Endothelial cell of umbilical vein (primary cell): ENCODE measurements at regions not wholly inside any gene's neighbourhood (a gene's known extent, or its start where the extent isn't known, plus 50 kb on each side); places are given as distances from the start of the nearest gene placed in this dataset.

Experiments used
- BruUV-seq: library from RNA; stranded (reverse); fragments of 400-500 nt; replicated peaks from 2 replicates; lab custom pipeline; 2021; lab: Mats Ljungman, UMichigan
- CTCF ChIA-PET: fragments of 300-600, 350-600 bp; sonication (Branson Sonifier 250); formaldehyde crosslinking; loops from one replicate; lab custom pipeline; 2021; ENCODE audit warnings: antibody characterized with exemption, inconsistent platforms; lab: Charles Lee
- POLR2A ChIA-PET: fragments of 300-600, 350-600 bp; sonication (Branson Sonifier 250); formaldehyde crosslinking; loops from one replicate; lab custom pipeline; 2021; ENCODE audit warnings: antibody characterized with exemption, inconsistent platforms; lab: Charles Lee
- DNase-seq: peaks from one replicate; pipeline ENCODE4 v3.0.0-alpha.2; 2011; ENCODE audit warnings: low read depth, low spot score
- FAIRE-seq: peaks from 2 replicates; lab custom pipeline; 2011; peaks lifted over from hg19 to GRCh38; lab: Jason Lieb, UNC
- H2AFZ ChIP-seq: 2 replicates; pipeline ENCODE4 v1.6.0; 2012; ENCODE audit warnings: low read depth, low read length, control low read depth, inconsistent platforms
- H3K27ac ChIP-seq: 2 replicates; pipeline ENCODE4 v1.5.1; 2011; ENCODE audit warnings: low read depth, mild to moderate bottlenecking, control low read depth, low read length, moderate library complexity; ENCODE audit not compliant: insufficient read depth
- H3K27me3 ChIP-seq, 2 experiments: 2 replicates each; pipeline versions ENCODE4 v1.6.0 to v1.6.1; 2011; ENCODE audit warnings: low read length in 2 of 2, mixed read lengths in 1 of 2; ENCODE audit not compliant: control insufficient read depth in 2 of 2, insufficient read depth in 2 of 2
- H3K36me3 ChIP-seq, 2 experiments: 2 replicates in 1 of 2; 3 replicates in 1 of 2; pipeline ENCODE4 v1.5.1; 2011; ENCODE audit warnings: low read length in 2 of 2, mild to moderate bottlenecking in 1 of 2, moderate library complexity in 1 of 2; ENCODE audit not compliant: control insufficient read depth in 2 of 2, insufficient read depth in 2 of 2; ENCODE audit errors: extremely low read depth in 1 of 2
- H3K4me1 ChIP-seq: 3 replicates; pipeline ENCODE4 v1.5.1; 2011; ENCODE audit warnings: mild to moderate bottlenecking, low read length; ENCODE audit not compliant: control insufficient read depth, insufficient read depth; ENCODE audit errors: extremely low read depth
- H3K4me2 ChIP-seq: 2 replicates; pipeline ENCODE4 v1.6.1; 2011; ENCODE audit warnings: low read length, control low read depth, mixed read lengths; ENCODE audit not compliant: insufficient read depth
- H3K4me3 ChIP-seq, 3 experiments: fragments of 200-600 bp in 1 of 3; sonication (generic), shearing (Covaris generic) in 1 of 3; replicated peaks in 1 of 3; 2 replicates each; pipeline ENCODE4 v1.5.1; 2011 to 2016; ENCODE audit warnings: control low read depth in 3 of 3, low read length in 3 of 3, mild to moderate bottlenecking in 2 of 3, inconsistent platforms in 1 of 3, low read depth in 1 of 3, moderate library complexity in 1 of 3; ENCODE audit not compliant: insufficient read depth in 1 of 3
- H3K79me2 ChIP-seq: 2 replicates; pipeline ENCODE4 v1.6.0; 2012; ENCODE audit warnings: low read length, inconsistent platforms; ENCODE audit not compliant: control insufficient read depth, insufficient read depth
- H3K9ac ChIP-seq: replicated peaks from 2 replicates; pipeline ENCODE3; 2011; ENCODE audit warnings: low read length, control low read depth; ENCODE audit not compliant: insufficient read depth; ENCODE audit errors: extremely low read depth
- H3K9me1 ChIP-seq: replicated peaks from 3 replicates; pipeline ENCODE4 v1.6.0; 2011; ENCODE audit warnings: mild to moderate bottlenecking, low read length; ENCODE audit not compliant: control insufficient read depth, insufficient read depth; ENCODE audit errors: extremely low read depth
- H3K9me3 ChIP-seq: replicated peaks from 2 replicates; pipeline ENCODE4 v1.5.1; 2012; ENCODE audit warnings: low read length, inconsistent platforms; ENCODE audit not compliant: control insufficient read depth, insufficient read depth
- H4K20me1 ChIP-seq: replicated peaks from 2 replicates; pipeline ENCODE3; 2011; ENCODE audit warnings: mild to moderate bottlenecking, low read length; ENCODE audit not compliant: control insufficient read depth, insufficient read depth; ENCODE audit errors: extremely low read depth
- EZH2 ChIP-seq: IDR thresholded peaks from 2 replicates; pipeline ENCODE4 v1.6.1; 2012; ENCODE audit warnings: borderline replicate concordance, low read depth, mild to moderate bottlenecking, moderate library complexity, low read length, inconsistent platforms; ENCODE audit not compliant: severe bottlenecking
- FOS ChIP-seq: IDR thresholded peaks from 2 replicates; pipeline ENCODE4 v1.6.1; 2011; ENCODE audit warnings: mild to moderate bottlenecking, low read length, moderate library complexity, borderline replicate concordance; ENCODE audit not compliant: insufficient read depth
- GATA2 ChIP-seq: IDR thresholded peaks from 2 replicates; pipeline ENCODE4 v1.7.0; 2011; ENCODE audit warnings: low read depth, mild to moderate bottlenecking, moderate library complexity, mixed read lengths, low read length; ENCODE audit not compliant: insufficient read length, insufficient read depth
- JUN ChIP-seq: IDR thresholded peaks from 2 replicates; pipeline ENCODE4 v1.6.1; 2011; ENCODE audit warnings: borderline replicate concordance, low read depth; ENCODE audit not compliant: insufficient read length, insufficient read depth
- MYC ChIP-seq: IDR thresholded peaks from one replicate; pipeline ENCODE4 v1.6.1; 2011; ENCODE audit warnings: mild to moderate bottlenecking, low read depth, low read length
- POLR2A ChIP-seq: IDR thresholded peaks from 2 replicates; pipeline ENCODE4 v1.6.1; 2012; ENCODE audit warnings: low read depth, mild to moderate bottlenecking, control low read depth, low read length
- POLR2AphosphoS5 ChIP-seq: IDR thresholded peaks from 2 replicates; pipeline ENCODE4 v1.6.1; 2012; ENCODE audit warnings: low read depth, mild to moderate bottlenecking, control low read depth, low read length, moderate library complexity; ENCODE audit not compliant: insufficient read depth
- dilution Hi-C: fragments of 300-500 bp; cut with MboI; formaldehyde crosslinking; loops from one replicate; pipeline ENCODE4 v1.15.0; 2019; ENCODE audit warnings: low sequenced_read_pairs; ENCODE audit not compliant: extremely low pct_ligation_motif_present
- intact Hi-C: fragments of 100-400 bp; cut with micrococcal nuclease; formaldehyde crosslinking; loops from one replicate; pipeline ENCODE4 v1.10.0; 2022
- TF ChIP-seq, protein P1 (sequence below), 2 donors: IDR thresholded peaks; 1 replicate in 1 of 2; 2 replicates in 1 of 2; pipeline ENCODE4 v1.5.1; 2011; ENCODE audit warnings: low read length in 2 of 2, mild to moderate bottlenecking in 2 of 2, moderate library complexity in 2 of 2, control low read depth in 1 of 2, inconsistent platforms in 1 of 2, low read depth in 1 of 2; ENCODE audit not compliant: insufficient read depth in 1 of 2; ENCODE audit errors: extremely low read depth in 1 of 2
- TF ChIP-seq, protein P2 (sequence below): IDR thresholded peaks from 2 replicates; pipeline ENCODE4 v1.6.1; 2011; ENCODE audit not compliant: insufficient read depth, insufficient read length

DNA sequence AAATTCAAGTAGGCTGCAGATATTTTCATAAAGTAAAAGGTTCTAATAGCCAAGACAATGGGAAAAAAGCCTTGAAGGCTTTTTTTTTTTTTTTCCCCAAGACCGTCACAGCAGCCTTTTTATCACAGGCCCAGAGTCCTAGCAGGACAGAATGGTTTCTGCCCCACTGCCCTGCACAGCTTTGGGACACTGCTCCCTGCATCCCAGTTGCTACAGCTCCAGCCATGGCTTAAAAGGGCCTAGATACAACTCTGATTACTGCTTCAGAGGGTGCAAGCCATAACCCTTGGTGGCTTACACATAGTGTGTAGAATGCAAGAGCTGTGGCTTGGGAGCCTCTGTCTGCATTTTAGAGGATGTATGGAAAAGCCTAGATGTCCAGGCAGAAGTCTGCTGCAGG is 1362.8 kb downstream of the SLITRK5 start:
- Histone ChIP-seq H3K9ac (no peak overlapping the region), H3K4me3 (no peak overlapping the region), H3K4me1 (no peaks in the 10 kb centered on the region), H4K20me1 (no peaks in the 10 kb centered on the region), H3K9me1 (no peaks in the 10 kb centered on the region), H3K36me3 (no peaks in the 10 kb centered on the region), H2AFZ (no peak overlapping the region), H3K27me3 (no peaks in the 10 kb centered on the region), H3K9me3 (no peaks in the 10 kb centered on the region), H3K4me2 (no peak overlapping the region), H3K27ac (no peak overlapping the region), H3K79me2 (no peaks in the 10 kb centered on the region)
- POLR2A ChIA-PET, result no interaction called here
- no peak for DNase-seq
- CTCF ChIA-PET, result no interaction called here
- no TSS peak for BruUV-seq
- intact Hi-C loops (no loop called here), dilution Hi-C loops (no loop called here)
- no peak for FAIRE-seq
- TF ChIP-seq EZH2 (no peak), POLR2A (no peak), FOS (no peak), MYC (no peak), JUN (no peak), GATA2 (no peak), POLR2AphosphoS5 (no peak)
- TF ChIP-seq, protein P1, sequence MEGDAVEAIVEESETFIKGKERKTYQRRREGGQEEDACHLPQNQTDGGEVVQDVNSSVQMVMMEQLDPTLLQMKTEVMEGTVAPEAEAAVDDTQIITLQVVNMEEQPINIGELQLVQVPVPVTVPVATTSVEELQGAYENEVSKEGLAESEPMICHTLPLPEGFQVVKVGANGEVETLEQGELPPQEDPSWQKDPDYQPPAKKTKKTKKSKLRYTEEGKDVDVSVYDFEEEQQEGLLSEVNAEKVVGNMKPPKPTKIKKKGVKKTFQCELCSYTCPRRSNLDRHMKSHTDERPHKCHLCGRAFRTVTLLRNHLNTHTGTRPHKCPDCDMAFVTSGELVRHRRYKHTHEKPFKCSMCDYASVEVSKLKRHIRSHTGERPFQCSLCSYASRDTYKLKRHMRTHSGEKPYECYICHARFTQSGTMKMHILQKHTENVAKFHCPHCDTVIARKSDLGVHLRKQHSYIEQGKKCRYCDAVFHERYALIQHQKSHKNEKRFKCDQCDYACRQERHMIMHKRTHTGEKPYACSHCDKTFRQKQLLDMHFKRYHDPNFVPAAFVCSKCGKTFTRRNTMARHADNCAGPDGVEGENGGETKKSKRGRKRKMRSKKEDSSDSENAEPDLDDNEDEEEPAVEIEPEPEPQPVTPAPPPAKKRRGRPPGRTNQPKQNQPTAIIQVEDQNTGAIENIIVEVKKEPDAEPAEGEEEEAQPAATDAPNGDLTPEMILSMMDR (IDR thresholded peaks at IDR 0.05; ENCODE audit: extremely low read depth in 1 of 2, insufficient read depth in 1 of 2, low read depth in 1 of 2, low read length in 2 of 2), result no peak
- TF ChIP-seq, protein P2, sequence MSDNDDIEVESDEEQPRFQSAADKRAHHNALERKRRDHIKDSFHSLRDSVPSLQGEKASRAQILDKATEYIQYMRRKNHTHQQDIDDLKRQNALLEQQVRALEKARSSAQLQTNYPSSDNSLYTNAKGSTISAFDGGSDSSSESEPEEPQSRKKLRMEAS, result no peak
